ENCODE measurements at regions not wholly inside any gene's neighbourhood (a gene's known extent, or its start where the extent isn't known, plus 50 kb on each side); places are given as distances from the start of the nearest gene placed in this dataset.
"Not testable (repeated sequence)": the region's sequence is repeated elsewhere in the genome, so short reads cannot be mapped to it uniquely, and the experiment has no call there.

DNA sequence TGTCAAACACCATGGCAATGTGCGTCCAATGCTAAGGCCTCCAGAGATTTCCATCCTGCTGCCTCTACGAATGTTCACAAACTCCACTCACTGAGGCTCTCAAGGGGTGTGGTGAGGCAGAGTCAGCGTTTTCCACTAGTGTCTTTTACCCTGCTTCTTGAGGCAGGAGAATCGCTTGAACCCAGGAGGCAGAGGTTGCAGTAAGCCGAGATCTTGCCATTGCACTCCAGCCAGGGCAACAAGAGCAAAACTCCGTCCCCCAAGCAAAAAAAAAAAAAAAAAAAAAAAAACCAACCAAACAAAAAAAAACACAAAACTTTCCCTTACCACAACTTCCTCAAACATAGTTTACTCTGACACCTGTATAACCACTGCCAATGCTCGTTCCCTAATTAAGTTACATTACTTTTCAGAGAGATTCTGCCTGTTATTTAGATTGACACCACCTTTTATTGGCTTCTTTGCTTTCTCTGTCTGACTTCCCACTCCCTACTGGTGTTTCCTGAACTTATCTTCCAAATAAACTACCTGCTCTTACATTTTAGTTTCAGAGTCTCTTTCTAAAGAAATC, 102.1 kb upstream of the ZNF746 start:
- no peak for DNase-seq

DNA sequence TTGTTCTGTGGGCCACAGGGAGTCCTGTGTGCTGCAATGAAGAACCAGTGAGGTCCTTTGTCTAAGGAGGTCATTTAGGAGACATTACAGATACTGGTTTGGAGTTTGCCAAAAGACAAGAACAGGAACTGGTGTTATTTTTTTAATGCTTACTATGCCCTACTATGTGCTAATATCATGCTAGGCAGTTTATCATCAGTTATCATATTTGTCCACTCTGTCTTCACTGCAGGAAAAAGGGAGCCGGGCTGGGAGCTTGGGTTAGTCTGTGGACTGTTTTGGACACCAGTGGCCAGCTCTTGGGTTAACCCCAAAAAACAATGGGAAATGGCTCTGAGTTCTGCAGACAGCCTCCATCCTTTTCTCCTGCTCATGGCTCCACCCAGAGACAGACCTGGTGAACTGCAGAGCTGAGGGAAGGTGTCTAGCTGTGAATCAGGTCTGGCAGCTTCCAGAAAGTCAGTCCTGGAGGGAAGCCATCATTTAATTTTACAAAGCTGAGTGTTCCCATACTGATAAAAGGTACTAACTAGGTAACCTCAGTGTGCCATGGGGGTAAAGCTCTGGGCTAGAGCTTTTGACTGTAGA, 101.2 kb upstream of the ZNF746 start:
- peak; percentile 37 for DNase-seq

DNA sequence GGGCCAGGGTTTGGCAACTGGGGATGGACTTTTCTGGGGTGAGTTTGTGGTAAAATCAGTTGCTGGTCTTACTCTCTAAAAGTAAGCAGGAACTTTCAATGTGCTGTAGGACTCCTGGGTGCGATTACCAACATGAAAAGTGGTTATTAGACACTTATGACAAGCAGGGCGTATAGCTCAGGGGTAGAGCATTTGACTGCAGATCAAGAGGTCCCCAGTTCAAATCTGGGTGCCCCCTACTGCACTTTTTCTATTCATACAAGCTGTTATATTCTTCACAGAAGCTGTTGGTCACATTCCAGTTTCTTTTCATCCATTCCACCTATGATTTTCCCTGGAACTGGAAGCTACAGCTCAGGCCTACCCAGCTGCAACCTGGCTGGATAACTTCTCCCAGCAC, 100.2 kb upstream of the ZNF746 start:
- DNase-seq, result not testable (repeated sequence)

DNA sequence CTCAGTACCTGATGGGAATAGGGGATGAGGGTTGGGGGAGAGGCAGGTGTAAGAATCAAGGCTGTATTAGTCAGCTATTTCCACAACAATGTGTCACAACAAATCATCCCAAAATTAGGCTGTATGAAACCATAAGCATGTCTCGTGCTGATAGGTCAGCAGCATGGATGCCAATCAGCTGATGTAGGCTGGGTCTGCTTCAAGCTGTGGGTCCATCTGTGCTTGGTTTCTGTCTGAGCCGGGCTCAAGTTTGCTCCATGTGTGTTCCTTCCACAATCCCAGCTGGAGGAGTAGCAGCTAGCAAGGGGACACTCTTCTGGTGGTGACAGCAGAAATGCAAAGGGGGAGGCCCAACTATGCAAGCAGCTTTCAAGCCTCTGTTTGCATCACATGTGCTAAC, 97.9 kb upstream of the ZNF746 start:
- no peak for DNase-seq

DNA sequence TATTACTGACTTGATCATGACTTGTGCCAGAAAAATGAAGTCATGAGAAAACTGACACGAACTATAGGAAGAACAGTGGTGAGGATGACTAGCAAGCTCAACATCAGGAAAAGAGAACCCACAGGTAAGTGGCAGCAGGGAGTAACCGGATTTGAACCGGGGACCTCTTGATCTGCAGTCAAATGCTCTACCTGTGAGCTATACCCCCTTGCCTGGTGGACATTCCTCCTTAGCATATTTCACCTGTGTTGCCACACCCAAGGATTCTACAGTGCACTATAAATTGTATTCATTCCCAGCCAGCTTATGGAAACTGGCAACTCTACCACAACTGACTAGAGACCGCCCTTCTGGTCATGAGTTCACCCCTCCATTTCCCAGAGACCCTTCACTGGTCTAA, 97.5 kb upstream of the ZNF746 start:
- no peak for DNase-seq

DNA sequence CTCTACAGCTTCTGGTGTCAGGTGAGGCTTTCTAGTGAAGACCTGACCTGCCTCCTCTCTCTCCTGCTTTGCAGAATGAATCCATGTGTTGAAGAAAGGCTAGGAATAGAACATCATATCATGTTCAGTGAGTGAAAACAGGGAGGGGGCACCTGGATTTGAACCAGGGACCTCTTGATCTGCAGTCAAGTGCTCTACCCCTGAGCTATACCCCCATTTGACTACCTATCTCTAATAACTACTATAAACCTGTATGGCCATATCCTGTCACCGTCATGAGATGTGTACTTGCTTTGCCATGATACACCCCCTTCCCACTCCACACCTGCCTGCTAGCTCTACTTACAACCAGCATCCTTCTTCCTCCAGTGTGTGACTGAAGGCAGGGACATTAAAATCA, 91.3 kb upstream of the ZNF746 start:
- no peak for DNase-seq

DNA sequence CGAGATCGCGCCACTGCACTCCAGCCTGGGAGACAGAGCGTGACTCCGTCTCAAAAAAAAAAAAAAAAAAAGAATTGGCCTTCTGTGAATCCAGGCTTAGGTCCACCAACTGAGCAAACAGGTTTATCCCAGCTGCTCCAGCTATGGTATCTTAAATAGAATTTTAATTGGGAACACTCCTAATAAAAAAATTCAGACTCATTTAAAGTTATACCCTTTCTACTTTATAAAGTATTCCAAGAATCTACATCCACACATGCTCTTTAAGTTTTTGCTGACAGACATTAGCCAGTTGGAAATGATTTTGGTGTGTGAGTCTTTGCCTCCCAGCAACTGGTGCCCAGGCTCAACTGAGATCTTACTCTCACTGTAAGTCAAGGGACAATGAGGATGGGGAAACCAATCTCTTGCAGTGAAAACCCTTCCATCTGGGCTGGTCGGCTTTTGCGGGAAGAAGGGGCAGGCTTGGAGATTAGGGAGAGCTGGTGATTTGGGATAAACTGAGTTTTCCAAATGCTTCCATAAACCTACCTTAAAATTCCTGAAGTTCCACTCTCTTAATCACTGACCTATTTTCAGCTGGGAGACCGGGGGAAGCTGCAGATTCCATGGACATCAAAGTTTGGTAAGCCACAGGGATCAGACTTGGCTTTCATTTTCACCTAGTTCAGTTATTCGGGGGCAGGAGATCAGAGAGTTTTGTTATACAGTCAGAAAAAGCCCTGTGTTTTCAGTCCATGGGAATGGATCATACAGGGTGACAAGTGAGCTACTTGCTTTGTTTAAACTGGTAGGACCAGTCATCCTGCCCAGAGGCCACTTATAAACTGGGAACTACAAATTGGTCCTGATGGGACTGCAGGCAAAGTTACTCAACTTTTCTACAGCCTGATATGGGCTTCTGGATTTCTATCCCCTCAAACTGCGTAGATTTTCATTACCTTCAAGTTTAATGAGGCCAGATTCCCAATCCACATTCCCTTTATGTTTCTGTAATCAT, 89.3 kb upstream of the ZNF746 start:
- no peak for DNase-seq

DNA sequence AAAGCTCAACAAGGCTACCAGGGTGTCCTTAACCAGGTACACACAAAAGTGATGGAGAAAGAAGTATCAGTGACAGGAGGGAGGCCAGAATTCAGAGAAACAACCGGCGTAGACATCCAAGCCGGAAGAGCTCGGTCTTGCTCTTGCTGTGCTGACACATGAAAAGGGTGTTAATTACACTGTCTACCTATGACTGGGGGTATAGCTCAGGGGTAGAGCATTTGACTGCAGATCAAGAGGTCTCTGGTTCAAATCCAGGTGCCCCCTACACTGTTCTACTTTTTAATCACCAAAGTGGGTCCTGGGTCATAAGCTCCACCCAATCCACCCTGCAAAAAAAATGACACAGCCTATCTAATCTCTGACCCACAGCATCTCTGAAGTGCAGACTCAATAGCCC, 86.9 kb upstream of the ZNF746 start:
- DNase-seq, result no peak

DNA sequence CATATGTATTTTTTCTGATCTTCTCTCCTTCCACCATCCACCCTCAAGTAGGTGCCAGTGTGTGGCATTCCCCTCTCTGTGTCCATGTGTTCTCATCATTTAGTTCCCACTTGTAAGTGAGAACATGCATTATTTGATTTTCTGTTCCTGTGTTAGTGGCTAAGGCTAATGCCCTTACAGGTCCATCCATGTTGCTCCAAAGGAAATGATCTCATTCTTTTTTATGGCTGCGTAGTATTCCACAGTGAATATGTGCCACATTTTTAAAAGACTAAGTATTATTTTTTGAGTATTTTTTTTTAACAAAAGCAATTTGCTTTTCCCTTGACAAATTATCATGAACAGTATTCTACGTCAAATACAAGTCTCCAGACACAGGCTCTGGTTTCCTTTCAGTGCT, 86.4 kb upstream of the ZNF746 start:
- no peak for DNase-seq

DNA sequence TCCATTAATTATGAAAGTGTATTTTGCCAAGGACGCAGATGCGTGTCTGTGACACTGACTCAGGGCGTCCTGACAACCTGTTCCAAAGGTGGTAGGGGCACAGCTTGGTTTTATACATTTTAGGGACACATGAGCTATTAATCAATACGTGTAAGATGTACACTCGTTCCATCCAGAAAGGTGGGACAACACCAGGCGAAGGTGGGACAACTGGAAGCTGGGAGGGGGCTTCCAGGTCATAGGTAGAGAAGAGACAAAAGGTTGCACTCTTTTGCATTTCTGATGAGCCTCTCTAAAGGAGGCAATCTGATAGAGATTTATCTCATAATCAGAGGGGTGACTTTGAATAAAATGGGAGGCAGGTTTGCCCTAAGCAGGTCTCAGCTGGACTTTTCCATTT, 82.7 kb upstream of the ZNF746 start:
- DNase-seq, result no peak

DNA sequence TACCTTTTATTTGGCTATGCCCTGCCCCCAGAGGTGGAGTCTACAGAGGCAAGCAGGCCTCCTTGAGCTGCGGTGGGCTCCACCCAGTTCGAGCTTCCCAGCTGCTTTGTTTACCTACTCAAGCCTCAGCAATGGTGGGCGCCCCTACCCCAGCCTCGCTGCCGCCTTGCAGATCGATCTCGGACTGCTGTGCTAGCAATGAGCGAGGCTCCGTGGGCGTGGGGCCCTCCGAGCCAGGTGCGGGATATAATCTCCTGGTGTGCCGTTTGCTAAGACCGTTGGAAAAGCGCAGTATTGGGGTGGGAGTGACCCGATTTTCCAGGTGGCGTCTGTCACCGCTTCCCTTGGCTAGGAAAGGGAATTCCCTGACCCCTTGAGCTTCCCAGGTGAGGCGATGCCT, 81.8 kb upstream of the ZNF746 start:
- not testable (repeated sequence) for DNase-seq

DNA sequence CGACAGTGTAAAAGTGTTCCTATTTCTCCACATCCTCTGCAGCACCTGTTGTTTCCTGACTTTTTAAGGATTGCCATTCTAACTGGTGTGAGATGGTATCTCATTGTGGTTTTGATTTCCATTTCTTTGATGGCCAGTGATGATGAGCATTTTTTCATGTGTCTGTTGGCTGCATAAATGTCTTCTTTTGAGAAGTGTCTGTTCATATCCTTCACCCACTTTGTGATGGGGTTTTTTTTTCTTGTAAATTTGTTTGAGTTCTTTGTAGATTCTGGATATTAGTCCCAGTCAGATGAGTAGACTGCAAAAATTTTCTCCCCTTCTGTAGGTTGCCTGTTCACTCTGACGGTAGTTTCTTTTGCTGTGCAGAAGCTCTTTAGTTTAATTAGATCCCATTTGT, 76.8 kb upstream of the ZNF746 start:
- not testable (repeated sequence) for DNase-seq

DNA sequence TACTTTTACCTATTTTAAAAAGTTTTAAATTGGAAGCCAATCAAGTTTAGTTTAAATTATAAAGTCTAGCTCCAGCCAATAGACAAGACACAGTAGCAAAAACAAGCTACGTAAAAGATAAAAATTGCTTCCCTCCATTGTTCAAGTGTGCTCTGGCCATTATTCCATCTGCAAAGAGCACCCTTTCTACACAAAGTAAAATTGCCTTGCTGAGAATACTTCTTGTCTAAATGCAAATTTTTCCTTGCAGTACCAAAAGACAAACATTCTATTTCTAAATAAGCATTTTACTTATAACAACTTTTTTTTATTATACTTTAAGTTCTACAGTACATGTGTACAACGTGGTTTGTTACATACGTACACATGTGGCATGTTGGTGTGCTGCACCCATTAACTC, 75.9 kb upstream of the ZNF746 start:
- DNase-seq, result no peak

DNA sequence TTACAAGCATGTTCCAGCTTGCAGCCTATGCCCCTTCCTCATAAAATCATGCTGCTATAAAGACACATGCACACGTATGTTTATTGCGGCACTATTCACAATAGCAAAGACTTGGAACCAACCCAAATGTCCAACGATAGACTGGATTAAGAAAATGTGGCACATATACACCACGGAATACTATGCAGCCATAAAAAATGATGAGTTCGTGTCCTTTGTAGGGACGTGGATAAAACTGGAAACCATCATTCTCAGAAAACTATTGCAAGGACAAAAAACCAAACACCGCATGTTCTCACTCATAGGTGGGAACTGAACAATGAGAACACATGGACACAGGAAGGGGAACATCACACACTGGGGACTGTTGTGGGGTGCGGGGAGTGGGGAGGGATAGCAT, 75.3 kb upstream of the ZNF746 start:
- not testable (repeated sequence) for DNase-seq

DNA sequence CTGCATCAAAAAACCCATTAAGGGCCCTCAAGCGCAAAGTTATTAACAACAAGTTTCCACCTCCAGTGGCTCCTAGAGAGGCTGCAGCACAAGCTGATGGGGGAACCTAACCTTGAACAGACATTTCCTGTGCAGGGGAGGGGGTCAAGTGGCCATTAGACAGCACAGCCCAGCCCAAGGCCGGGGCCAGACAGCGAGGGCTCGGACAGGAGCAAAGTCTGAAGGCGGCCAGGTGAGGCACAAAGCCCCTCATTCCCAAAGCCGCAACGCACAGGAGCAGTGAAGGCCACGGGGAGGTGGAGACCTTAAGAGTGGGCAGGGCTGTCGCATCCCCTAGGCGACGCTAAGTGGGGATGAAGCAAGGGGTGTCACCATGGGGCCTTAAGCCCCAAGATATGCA, 73.2 kb upstream of the ZNF746 start:
- no peak for DNase-seq

DNA sequence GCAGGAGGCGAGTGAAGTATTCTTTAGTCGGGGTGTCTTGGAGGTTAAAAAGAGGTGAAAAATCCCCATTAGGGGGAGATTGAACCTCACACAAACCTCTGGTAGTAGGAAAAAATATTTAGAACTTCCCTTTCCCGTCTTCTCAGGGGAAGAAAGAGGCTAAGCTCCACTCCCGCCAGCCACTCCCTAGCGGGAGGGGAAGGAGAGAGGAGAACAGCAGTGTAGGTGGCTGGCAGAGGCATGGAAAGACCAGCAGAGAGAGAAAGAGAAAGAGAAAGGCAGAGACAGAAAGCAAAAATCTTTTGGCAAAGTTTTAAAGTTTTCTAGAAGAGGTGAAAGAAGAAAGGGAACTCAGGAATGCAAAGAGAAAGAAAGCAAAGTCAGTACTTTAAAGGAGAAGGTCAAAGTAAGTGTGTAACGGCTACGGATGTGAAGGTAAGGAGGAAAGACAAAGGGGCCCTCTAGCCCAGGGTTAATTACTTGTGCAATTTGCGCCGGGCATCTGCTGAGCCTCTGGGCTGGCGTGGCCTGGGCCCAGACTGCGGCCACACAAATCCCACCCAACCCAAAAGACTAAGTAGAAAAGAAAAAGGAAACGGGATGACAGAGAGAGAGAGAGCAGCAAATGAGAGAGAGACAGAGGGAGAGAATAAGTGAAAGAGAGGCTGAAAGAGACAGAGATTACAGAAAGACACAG, 72.3 kb upstream of the ZNF746 start:
- no peak for DNase-seq

DNA sequence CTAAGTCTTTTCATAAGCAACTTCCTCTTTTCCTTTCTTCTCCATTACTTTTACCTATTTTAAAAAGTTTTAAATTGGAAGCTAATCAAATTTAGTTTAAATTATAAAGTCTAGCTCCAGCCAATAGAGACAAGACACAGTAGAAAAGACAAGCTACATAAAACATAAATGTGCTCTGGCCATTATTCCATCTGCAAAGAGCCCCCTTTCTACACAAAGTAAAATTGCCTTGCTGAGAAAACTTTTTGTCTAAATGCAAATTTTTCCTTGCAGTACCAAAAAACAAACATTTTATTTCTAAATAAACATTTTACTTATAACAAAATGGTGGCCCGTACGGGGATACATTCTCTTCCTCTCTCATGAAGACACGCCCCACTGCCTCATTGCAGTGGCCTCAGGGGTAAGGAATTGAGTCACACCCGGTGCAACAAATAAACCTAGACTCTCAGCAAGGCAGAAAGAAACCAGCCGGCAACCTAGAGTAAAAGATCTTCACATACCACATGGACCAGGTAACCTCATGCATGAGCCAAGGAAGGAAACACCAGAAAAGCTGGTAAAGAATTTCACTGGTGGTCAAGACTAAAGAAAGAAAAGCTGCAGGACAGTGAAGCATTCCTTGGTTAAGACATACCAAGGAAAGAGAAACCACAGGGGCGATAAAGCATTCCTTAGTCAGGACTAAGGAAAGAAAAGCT, 71.6 kb upstream of the ZNF746 start:
- DNase-seq, result no peak

DNA sequence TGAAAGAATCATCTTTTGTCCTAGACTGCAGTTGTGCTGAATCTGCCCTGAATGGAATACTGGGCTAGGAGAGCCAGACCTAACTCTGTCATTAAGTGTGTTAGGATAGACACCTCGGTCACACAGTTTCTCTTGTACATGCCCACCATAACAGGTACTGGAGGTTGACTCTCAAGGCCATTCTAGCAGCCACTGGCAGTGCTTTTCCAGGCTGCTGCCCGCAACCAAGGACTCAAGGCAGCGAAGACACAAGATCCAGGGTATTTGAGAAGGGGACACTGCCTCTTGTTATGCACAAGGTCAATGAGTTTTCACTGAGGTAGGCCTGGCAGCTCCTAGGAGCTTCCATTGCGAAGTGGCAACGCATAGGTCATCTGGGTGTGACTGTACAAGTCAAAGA, 70.6 kb upstream of the ZNF746 start:
- no peak for DNase-seq

DNA sequence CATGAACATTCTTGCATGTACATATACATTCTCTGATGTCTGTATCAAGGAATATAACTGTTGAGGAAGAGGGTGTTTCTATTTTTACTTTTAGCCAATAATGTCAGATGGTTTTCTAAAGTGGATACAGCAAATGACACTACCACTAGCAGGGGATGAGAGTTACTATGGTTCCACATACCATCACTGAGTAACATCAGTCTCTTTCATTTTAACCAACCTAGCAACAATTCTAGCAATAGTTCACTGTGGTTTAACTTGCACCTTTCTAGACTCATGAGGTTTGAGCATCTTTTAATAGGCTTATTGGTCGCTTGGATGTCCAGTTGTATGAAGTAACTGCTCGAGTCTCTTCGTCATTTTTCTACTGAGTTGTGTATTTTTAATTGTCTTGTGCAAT, 68.5 kb upstream of the ZNF746 start:
- DNase-seq, result no peak

DNA sequence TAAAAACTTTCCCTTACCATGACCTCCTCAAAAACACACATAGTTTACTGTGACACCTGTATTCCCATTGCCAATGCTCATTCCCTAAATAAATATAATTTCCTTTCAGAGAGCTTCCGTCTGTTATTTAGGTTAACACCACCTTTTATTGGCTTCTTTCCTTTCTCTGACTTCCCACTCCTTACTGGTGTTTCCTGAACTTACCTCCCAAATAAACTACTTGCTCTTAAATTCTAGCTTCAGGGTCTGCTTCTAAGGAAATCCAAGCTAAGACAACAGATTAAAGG, 67.4 kb upstream of the ZNF746 start:
- no peak for DNase-seq

DNA sequence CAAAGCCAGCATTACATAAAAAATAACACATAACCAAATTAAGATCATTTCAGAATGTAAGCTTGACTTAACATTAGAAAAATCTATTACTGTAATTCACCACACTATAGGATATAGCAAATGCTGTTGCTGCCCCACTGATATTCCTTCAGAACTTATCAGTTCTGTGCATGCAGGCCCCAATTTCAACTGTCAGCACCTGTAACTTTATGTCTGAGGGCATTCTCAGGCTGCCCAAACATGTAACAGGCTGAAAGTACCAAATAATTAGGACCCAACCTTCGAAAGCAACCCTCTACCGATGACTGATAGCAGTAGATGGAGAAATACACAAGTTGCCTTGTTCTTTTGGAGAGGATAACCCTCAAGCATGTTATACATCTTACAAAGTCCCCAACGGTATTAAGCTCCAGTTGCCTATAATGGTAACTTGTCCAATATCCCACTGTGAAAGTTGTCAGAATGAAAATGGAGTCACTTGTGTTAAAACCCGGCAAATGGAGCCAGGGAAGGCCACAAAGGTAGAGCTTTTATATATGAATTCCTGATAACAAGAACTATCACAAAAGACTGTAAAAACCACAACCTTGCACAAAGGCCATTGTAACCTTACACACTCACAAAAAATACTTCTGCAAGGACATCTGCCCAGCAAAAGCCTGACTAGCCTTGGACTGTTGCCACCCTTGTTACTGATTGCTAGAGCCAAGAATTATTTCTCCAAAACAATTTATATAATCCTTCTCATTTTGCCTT, 66.9 kb upstream of the ZNF746 start:
- DNase-seq, result no peak

DNA sequence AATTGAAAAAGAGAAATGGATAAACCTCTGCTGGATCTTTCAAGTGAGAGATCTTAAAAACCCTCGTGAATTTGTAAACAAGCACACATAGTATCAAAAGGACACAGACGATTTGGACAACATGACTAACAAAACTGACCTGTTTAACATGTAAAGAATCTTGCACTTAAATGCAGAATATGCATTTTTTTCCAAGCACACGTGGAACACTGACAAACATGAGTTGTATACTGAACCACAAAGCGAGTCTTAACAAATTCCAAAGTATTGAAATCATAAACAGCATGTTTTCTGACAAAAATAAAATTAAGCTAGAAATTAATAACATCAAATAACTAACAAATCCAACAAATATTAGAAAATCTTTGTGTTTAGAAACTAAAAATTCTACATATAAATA, 65.0 kb upstream of the ZNF746 start:
- DNase-seq, result no peak

Measured in stimulated activated CD4-positive, alpha-beta T cell treated with anti-CD3 and anti-CD28 coated beads, Interleukin-1b, Interleukin-23, amount 100 ng/mL, for 48 hours (primary cell).